ENCODE measurements at regions not wholly inside any gene's neighbourhood (a gene's known extent, or its start where the extent isn't known, plus 50 kb on each side); places are given as distances from the start of the nearest gene placed in this dataset.
"Not testable (repeated sequence)": the region's sequence is repeated elsewhere in the genome, so short reads cannot be mapped to it uniquely, and the experiment has no call there.

GRCh38 chr2:20499387-20499786 is 52.5 kb downstream of the RHOB start:
- WGBS, 3 donors = 81 to 95% (median 94%) methylated on average over 2 of the region's 2 CpGs
- H3K27ac ChIP-seq (ENCODE audit: low read depth, low read length) = no peak overlapping the region

- 69 to 80% (median 70%) methylated on average over 4 of the region's 4 CpGs for WGBS, 3 donors
- H3K27ac ChIP-seq (ENCODE audit: low read depth, low read length) = no peak overlapping the region
Observed at GRCh38 chr2:20501974-20502373, 55.1 kb downstream of the RHOB start.

GRCh38 chr2:20502496-20502895 is 55.6 kb downstream of the RHOB start:
- 85 to 94% (median 86%) methylated on average over 12 of the region's 12 CpGs for WGBS, 3 donors
- H3K27ac ChIP-seq (ENCODE audit: low read depth, low read length) = not testable (repeated sequence)

GRCh38 chr2:20504174-20504573 is 57.3 kb downstream of the RHOB start:
- no peak overlapping the region for H3K27ac ChIP-seq (ENCODE audit: low read depth, low read length)

GRCh38 chr2:20506201-20506685 is 59.4 kb downstream of the RHOB start:
- WGBS, 3 donors = 81 to 84% (median 84%) methylated on average over 4 of the region's 4 CpGs
- H3K27ac ChIP-seq (ENCODE audit: low read depth, low read length) = no peak overlapping the region

- no peak overlapping the region for H3K27ac ChIP-seq (ENCODE audit: low read depth, low read length)
- WGBS, 3 donors = 55 to 69% (median 57%) methylated on average over 5 of the region's 5 CpGs
Observed at GRCh38 chr2:20507166-20507692, 60.4 kb downstream of the RHOB start.

GRCh38 chr2:20507711-20508110 is 60.8 kb downstream of the RHOB start:
- no peak overlapping the region for H3K27ac ChIP-seq (ENCODE audit: low read depth, low read length)

GRCh38 chr2:20509301-20509769 is 62.5 kb downstream of the RHOB start:
- H3K27ac ChIP-seq (ENCODE audit: low read depth, low read length) = no peak overlapping the region
- 89 to 94% (median 91%) methylated on average over 6 of the region's 6 CpGs for WGBS, 3 donors

- 54 to 69% (median 63%) methylated on average over 15 of the region's 15 CpGs for WGBS, 3 donors
- H3K27ac ChIP-seq (ENCODE audit: low read depth, low read length) = no peak overlapping the region
Observed at GRCh38 chr2:20509770-20510490, 63.1 kb downstream of the RHOB start.

GRCh38 chr2:20511130-20511529 is 64.3 kb downstream of the RHOB start:
- 88 to 93% (median 93%) methylated on average over 5 of the region's 5 CpGs for WGBS, 3 donors

GRCh38 chr2:20512061-20512605 is 65.3 kb downstream of the RHOB start:
- WGBS, 3 donors = 96 to 98% (median 97%) methylated on average over 11 of the region's 11 CpGs
- H3K27ac ChIP-seq (ENCODE audit: low read depth, low read length) = no peak overlapping the region

More at GRCh38 chr2:20511130-20511529, 64.3 kb downstream of the RHOB start:
- no peak overlapping the region for H3K27ac ChIP-seq (ENCODE audit: low read depth, low read length)

- no peak overlapping the region for H3K27ac ChIP-seq (ENCODE audit: low read depth, low read length)
- WGBS, 3 donors = 87 to 96% (median 93%) methylated on average over 7 of the region's 7 CpGs
Observed at GRCh38 chr2:20513946-20514345, 67.1 kb downstream of the RHOB start.

GRCh38 chr2:20514596-20515269 is 67.9 kb downstream of the RHOB start:
- H3K27ac ChIP-seq (ENCODE audit: low read depth, low read length) = no peak overlapping the region
- 85 to 91% (median 85%) methylated on average over 8 of the region's 8 CpGs for WGBS, 3 donors

GRCh38 chr2:20515290-20516220 is 68.7 kb downstream of the RHOB start:
- WGBS, 3 donors = 87 to 89% (median 89%) methylated on average over 14 of the region's 14 CpGs
- no peak overlapping the region for H3K27ac ChIP-seq (ENCODE audit: low read depth, low read length)

- H3K27ac ChIP-seq (ENCODE audit: low read depth, low read length) = no peak overlapping the region
- WGBS, 3 donors = 81 to 95% (median 93%) methylated on average over 2 of the region's 2 CpGs
Observed at GRCh38 chr2:20516291-20516645, 69.4 kb downstream of the RHOB start.

- WGBS, 3 donors = 41 to 70% (median 70%) methylated on average over 10 of the region's 10 CpGs
- H3K27ac ChIP-seq (ENCODE audit: low read depth, low read length) = no peak overlapping the region
Observed at GRCh38 chr2:20516646-20517341, 69.9 kb downstream of the RHOB start.

GRCh38 chr2:20519309-20519708 is 72.4 kb downstream of the RHOB start:
- 92 to 97% (median 97%) methylated on average over 3 of the region's 3 CpGs for WGBS, 3 donors

GRCh38 chr2:20520128-20520527 is 73.3 kb downstream of the RHOB start:
- WGBS, 3 donors = 89 to 96% (median 96%) methylated on average over 10 of the region's 10 CpGs
- H3K27ac ChIP-seq (ENCODE audit: low read depth, low read length) = no peak overlapping the region

More at GRCh38 chr2:20519309-20519708, 72.4 kb downstream of the RHOB start:
- no peak overlapping the region for H3K27ac ChIP-seq (ENCODE audit: low read depth, low read length)
